ENCODE measurements at regions not wholly inside any gene's neighbourhood (a gene's known extent, or its start where the extent isn't known, plus 50 kb on each side); places are given as distances from the start of the nearest gene placed in this dataset.

GRCh38 chr2:65611488-65611887, 179.1 kb upstream of the SPRED2 start:
- no peaks in the 10 kb centered on the region for H3K9me3 Mint-ChIP-seq (ENCODE audit: low read depth)
- H3K4me3 Mint-ChIP-seq (ENCODE audit: low read depth): no peak overlapping the region
- H3K36me3 Mint-ChIP-seq (ENCODE audit: insufficient read depth): no peaks in the 10 kb centered on the region
- no peak for TF ChIP-seq CTCF (IDR thresholded peaks at IDR 0.05; ENCODE audit: unreplicated experiment)
- peaks cover 18% of the 10 kb centered on the region for H3K4me1 Mint-ChIP-seq (ENCODE audit: low read depth)
- no peak for DNase-seq (ENCODE audit: low spot score, unreplicated experiment)
- peaks cover 3% of the 10 kb centered on the region for H3K27me3 Mint-ChIP-seq
- H3K27ac Mint-ChIP-seq: no peak overlapping the region

GRCh38 chr2:65608916-65609315, 176.5 kb upstream of the SPRED2 start:
- H3K36me3 Mint-ChIP-seq (ENCODE audit: insufficient read depth): no peaks in the 10 kb centered on the region
- no peak for TF ChIP-seq CTCF (IDR thresholded peaks at IDR 0.05; ENCODE audit: unreplicated experiment)
- H3K27me3 Mint-ChIP-seq: peaks cover 3% of the 10 kb centered on the region
- no peak for DNase-seq (ENCODE audit: low spot score, unreplicated experiment)
- H3K9me3 Mint-ChIP-seq (ENCODE audit: low read depth): no peaks in the 10 kb centered on the region
- no peak overlapping the region for H3K27ac Mint-ChIP-seq
- H3K4me3 Mint-ChIP-seq (ENCODE audit: low read depth): no peak overlapping the region
- H3K4me1 Mint-ChIP-seq (ENCODE audit: low read depth): peaks cover 14% of the 10 kb centered on the region

- no peaks in the 10 kb centered on the region for H3K9me3 Mint-ChIP-seq (ENCODE audit: low read depth)
- no peaks in the 10 kb centered on the region for H3K36me3 Mint-ChIP-seq (ENCODE audit: insufficient read depth)
- H3K27ac Mint-ChIP-seq: no peak overlapping the region
- H3K4me1 Mint-ChIP-seq (ENCODE audit: low read depth): peaks cover 14% of the 10 kb centered on the region
- DNase-seq (ENCODE audit: low spot score, unreplicated experiment): no peak
- peaks cover 3% of the 10 kb centered on the region for H3K27me3 Mint-ChIP-seq
- H3K4me3 Mint-ChIP-seq (ENCODE audit: low read depth): no peak overlapping the region
- no peak for TF ChIP-seq CTCF (IDR thresholded peaks at IDR 0.05; ENCODE audit: unreplicated experiment)
These were observed 176.1 kb upstream of the SPRED2 start for GRCh38 chr2:65608466-65608865.

GRCh38 chr2:65607662-65608305, 175.4 kb upstream of the SPRED2 start:
- DNase-seq (ENCODE audit: low spot score, unreplicated experiment): no peak
- TF ChIP-seq CTCF (IDR thresholded peaks at IDR 0.05; ENCODE audit: unreplicated experiment): no peak
- peaks cover 3% of the 10 kb centered on the region for H3K27me3 Mint-ChIP-seq
- H3K36me3 Mint-ChIP-seq (ENCODE audit: insufficient read depth): no peaks in the 10 kb centered on the region
- no peak overlapping the region for H3K4me3 Mint-ChIP-seq (ENCODE audit: low read depth)
- H3K9me3 Mint-ChIP-seq (ENCODE audit: low read depth): no peaks in the 10 kb centered on the region
- no peak overlapping the region for H3K27ac Mint-ChIP-seq
- H3K4me1 Mint-ChIP-seq (ENCODE audit: low read depth): peaks cover 14% of the 10 kb centered on the region

- Mint-ChIP-seq H3K4me3 (ENCODE audit: low read depth) (no peak overlapping the region), H3K9me3 (ENCODE audit: low read depth) (no peaks in the 10 kb centered on the region), H3K36me3 (ENCODE audit: insufficient read depth) (no peaks in the 10 kb centered on the region), H3K27ac (no peak overlapping the region), H3K27me3 (peaks cover 3% of the 10 kb centered on the region), H3K4me1 (ENCODE audit: low read depth) (peaks cover 12% of the 10 kb centered on the region)
- TF ChIP-seq CTCF (IDR thresholded peaks at IDR 0.05; ENCODE audit: unreplicated experiment): no peak
- DNase-seq (ENCODE audit: low spot score, unreplicated experiment): no peak
These were observed 173.3 kb upstream of the SPRED2 start for GRCh38 chr2:65605743-65606058.
